GM19452 (cell line): ENCODE measurements at regions not wholly inside any gene's neighbourhood (a gene's known extent, or its start where the extent isn't known, plus 50 kb on each side); places are given as distances from the start of the nearest gene placed in this dataset.
"Not testable (repeated sequence)": the region's sequence is repeated elsewhere in the genome, so short reads cannot be mapped to it uniquely, and the experiment has no call there.

Experiments used
- ATAC-seq: cut with Tn5 transposase; IDR thresholded peaks from one replicate; pipeline ENCODE4 v1.9.1; 2021; ENCODE audit not compliant: unreplicated experiment

DNA sequence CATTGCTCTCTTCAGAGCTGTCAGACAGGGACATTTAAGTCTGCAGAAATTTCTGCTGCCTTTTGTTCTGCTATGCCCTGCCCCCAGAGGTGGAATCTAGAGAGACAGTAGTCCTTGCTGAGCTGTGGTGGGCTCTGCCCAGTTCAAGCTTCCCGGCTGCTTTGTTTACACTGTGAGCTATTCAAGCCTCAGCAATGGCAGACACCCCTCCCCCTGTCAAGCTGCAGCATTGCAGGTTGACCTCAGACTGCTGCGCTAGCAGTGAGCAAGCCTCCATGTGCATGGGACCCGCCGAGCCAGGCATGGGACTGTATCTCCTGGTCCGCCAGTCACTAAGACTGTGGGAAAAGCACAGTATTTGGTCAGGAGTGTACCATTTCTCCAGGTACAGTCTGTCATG is 53.6 kb upstream of the MAPK10 start:
- not testable (repeated sequence) for ATAC-seq

GRCh38 chr4:86414686-86415085 is 54.8 kb upstream of the MAPK10 start:
- ATAC-seq = no peak

GRCh38 chr4:86416081-86416480 is 56.2 kb upstream of the MAPK10 start:
- no peak for ATAC-seq

DNA sequence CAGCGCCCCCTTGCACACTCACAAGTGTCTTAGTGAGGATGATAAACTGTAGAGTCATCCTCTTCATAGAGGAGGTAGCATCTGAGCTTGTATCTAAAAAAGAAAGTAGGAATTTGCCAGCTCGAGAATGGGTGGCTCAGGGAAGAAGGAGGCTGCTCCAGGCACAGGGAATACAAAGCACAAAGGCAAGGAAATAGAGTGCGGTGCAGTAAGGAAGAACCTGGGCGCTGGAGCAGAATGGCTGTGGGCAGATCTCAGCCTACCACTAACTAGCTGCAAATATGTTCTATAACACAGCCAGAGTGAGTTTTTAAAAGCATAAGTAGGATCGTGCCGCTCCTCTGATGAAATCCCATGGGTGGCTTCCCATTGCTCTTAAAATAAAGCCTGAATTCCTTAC is 61.6 kb upstream of the MAPK10 start:
- ATAC-seq = no peak

DNA sequence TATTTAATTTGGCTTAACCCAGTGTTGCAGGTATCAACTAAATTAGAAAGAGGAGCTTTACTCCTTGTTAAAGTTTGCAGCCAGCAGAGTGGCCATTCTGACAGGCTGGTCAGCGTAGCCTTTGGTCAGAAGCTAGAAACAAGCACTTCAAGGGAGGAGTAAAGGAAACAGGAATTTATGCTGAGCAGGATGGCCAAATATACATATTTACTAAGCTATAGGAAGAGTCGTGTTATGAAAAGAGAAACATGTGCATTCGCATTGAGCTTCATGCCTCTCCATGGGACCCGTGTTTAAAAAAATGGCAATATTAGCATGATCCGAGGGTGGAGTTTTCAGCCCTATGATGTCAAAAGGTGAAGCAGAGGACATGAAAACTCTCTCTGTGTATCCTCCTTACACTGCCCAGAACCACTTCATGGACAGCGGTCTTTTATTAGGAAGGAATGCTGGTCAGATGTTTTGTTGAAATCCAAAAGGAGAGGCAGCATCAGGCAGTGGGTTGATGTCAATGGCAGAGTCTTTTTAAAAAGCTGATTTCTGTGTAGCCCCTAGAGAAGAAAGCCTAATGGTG is 71.8 kb upstream of the MAPK10 start:
- ATAC-seq = no peak

DNA sequence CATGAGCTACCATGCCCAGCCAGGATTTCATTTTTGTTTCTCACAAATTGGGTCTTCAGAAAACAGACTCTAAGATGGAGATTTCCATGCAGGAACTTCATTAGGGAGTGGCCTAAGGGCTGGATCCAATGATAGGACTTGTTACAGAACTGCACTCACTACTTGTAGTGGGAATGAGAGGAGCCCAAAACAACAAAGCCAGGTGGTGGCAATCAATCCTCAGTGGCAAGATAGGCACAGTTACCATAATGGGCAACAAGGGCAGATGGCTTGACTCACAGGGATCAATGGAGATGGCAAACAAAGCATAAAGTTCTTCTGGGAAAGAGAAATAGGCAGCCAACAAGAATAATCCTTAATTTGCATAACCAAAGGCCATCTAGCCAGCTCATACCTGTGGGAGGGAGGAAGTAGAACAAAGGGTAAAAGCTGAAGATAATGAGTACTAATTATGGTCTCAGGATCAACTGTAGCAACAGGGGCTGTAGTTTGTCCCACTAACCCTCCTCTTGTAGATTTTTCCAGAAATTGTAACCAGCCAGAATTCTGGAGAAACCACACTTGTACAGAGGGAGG is 72.8 kb upstream of the MAPK10 start:
- no peak for ATAC-seq

DNA sequence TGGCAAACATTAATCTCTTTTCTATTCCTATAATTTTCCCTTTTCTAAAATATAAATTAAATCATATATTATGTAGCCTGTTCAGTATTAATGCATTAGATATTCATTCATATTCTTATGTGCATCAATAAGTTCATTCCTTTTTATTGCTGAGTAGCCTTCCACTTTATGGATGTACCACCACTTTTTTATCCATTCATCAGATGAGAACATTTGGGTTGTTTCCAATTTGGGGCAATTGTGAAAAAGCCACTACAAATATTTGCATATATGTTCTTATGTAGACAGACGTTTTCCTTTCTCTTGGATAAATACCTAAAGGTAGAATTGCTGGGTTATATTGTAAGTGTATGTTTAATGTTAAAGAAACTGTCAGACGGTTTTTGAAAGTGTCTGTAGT is 79.4 kb upstream of the MAPK10 start:
- ATAC-seq = no peak

DNA sequence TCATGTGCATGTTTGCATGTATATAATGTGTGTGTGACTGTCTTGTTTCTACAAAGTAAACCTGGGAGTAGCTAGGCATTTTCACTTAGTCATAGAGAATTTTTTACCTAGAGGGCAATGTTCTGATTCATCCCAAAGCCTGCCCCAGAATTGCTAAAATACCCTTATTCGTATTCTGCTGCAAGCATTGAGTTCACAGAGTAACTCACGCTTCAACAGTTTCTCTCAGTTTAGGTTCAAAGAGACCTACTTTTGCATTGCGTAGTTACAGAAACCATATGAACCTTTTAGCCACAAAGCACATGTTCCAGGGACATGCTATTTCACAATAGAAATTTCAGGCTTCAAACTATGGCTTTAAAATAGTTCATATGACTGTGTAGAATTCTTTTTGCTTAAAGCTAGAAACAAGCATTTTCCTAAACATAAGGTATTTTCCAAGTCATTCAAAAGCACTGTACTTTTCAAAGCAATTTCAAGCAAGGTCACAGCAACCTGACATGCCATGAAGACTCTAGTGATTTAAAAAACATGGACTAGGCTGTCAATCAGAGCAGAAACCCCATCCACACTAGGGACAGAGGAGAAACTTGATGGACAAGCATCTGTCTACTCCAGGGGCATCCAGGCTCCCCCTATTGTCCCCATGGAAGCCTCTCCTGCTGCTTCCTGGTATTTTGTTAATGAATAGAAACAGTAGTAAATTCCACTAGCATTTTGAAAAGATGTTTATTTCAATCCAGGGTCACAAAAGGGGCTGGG is 81.5 kb upstream of the MAPK10 start:
- peak; percentile 75 for ATAC-seq

- no peak for ATAC-seq
These were observed 83.0 kb upstream of the MAPK10 start for GRCh38 chr4:86442881-86443280.

GRCh38 chr4:86443495-86443894 is 83.6 kb upstream of the MAPK10 start:
- no peak for ATAC-seq

- ATAC-seq = no peak
These were observed 87.1 kb upstream of the MAPK10 start for GRCh38 chr4:86446996-86447395.

DNA sequence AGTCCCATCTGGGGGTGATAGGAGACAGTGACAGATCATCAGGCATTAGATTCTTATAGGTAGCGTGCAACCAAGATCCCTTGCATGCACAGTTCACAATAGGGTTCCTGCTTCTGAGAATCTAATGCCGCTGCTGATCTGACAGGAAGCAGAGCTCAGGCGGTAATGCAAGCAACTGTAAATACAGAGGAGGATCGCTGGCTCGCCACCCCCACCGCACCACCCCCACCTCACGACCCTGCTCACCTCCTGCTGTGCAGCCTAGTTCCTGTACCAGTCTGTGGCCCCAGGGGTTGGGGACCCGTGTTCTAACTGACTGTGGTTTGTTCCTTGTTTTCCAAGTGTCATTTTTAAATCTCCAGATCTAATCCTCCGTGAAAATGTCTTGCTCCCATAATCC is 89.0 kb upstream of the MAPK10 start:
- ATAC-seq = no peak

- ATAC-seq = no peak
These were observed 90.1 kb upstream of the MAPK10 start for GRCh38 chr4:86449746-86450588.

- no peak for ATAC-seq
These were observed 91.0 kb upstream of the MAPK10 start for GRCh38 chr4:86450861-86451260.

DNA sequence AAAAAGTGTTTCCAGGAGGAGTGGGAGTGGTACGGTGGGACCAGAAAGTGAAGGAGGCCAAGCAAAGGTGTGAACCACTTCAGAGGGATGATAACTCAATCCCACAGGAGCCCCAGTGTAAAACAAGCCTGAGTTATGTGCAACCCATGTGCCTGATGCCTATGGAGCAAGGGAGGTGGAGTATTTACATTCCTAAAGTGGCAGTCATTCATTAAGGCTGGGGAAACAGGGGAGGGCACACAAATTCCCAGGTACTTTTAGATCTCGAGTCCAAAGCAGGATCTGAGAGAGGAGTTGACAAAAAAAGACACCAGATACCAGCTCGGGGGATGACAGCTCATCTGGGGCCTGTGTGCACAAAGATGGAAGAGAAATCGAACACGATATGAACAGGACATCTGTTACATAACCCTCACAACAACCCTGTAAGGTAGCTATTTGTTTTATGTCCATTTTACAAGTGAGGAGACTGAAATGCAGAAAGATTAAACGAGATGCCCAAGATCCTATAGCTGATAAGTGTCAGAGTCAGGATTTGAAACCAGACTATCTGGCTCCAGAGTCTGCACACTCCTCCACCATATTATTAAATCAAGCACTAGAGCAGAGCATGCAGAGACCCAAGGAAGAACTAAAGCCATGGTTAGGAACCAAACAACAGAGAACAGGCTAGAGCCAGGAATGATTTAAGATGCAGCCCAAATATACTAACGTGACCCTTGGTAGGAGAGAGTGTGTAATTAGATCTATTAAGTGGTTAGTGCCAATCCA is 91.9 kb upstream of the MAPK10 start:
- no peak for ATAC-seq

DNA sequence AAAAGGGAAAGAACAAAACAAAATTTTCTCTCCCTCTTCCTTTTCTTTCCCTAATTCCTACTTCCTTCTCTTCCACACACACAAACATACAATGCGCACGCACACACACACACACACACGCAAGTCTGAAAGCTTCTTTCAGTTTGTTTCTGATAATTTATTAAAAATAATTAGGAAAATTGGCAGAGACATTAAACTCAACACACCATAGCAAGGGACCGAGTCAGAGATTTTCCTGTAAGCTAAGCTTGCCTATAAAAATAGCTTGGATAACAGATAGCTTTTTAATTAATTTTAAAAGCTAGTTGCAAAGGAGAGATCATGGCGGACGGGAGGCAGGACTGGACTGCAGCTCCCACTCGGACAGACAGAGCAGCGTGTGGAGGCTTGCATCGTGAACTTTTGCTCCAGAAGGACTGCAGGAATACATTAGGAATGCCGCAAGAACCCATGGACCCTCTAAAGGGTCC is 92.6 kb upstream of the MAPK10 start:
- no peak for ATAC-seq

DNA sequence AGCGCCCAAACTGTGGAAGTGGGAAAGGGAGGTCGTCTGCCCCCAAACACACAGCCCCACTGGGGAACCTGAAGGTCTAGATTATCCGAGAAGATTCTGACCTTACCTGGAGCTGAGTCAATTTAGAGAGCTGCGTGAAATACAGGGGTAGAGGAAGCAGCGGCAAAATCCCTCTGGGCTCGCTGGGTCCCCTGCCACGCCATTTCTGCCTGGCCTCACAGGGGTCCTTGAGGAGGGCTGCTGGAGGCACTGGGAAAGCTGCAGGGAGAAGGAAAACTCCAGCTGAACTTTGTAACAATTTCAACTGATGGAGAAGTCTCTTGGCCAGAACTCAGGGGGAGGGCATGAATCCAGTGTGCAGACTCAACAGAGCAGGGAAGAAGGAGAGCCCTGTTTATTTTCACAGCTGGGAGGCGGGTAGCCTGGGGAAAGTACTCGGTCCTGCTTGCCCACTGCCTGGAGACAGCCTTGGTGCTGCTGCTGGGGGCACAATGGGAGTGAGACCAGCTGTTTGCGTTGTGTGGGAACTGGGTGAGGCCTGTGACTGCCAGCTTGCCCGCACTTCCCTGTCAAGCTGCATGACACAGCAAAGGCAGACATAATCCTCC is 93.2 kb upstream of the MAPK10 start:
- no peak for ATAC-seq

DNA sequence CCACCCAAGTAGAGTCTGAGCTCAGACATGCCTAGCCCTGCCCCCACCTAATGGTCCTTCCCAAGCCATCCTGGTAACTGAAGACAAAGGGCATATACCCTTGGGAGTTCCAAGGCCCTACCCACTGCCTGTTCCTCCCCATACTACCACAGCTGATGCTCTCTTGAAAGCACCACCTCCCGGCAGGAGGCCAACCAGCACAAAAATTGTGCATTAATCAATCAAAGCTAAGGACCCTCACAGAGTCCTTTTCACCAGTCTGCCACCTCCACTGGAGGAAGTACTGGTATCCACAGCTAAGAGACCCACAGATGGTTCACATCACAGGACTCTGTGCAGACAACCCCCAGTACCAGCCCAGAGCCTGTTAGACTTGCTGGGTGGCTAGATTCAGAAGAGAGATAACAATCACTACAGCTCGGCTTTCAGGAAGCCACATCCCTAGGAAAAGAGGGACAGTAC is 93.8 kb upstream of the MAPK10 start:
- not testable (repeated sequence) for ATAC-seq

DNA sequence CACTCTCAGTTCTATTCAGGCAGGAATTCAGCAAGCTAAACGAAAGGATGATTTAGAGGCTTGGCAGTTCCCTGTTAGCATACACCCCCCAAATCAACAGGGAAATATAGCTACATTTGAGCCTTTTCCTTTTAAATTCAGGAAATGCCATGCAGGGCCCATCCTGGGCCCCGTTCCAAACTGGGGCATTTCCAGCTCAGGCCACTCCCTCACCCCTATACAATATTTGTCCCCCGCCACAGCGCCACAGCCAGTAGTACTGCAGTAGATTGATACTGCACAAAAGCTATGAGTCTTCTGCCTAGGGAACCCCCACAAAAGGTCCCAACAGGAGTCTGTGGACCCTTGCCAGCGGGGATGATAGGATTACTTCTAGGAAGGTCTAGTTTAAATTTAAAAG is 102.0 kb upstream of the MAPK10 start:
- no peak for ATAC-seq

GRCh38 chr4:86472377-86473019 is 112.6 kb upstream of the MAPK10 start:
- no peak for ATAC-seq
